ENCODE measurements at regions not wholly inside any gene's neighbourhood (a gene's known extent, or its start where the extent isn't known, plus 50 kb on each side); places are given as distances from the start of the nearest gene placed in this dataset.

- ChIA-PET POLR2A (no interaction called here), CTCF (ENCODE audit: low intra/inter-chr PET ratio, low total read pairs) (no interaction called here)
- no peak for TF ChIP-seq SYNCRIP (IDR thresholded peaks at IDR 0.05; ENCODE audit: insufficient read depth, low read depth, low read length)
- Histone ChIP-seq H3K27ac (ENCODE audit: extremely low read length, insufficient read depth, low read length) (no peak overlapping the region), H3K79me2 (ENCODE audit: insufficient read depth, low read length) (no peaks in the 10 kb centered on the region), H3K9ac (ENCODE audit: insufficient read depth, low read depth, low read length) (no peak overlapping the region), H2AFZ (ENCODE audit: low read length) (no peak overlapping the region), H3K4me2 (ENCODE audit: low read depth, low read length) (no peak overlapping the region), H3K4me3 (replicated peaks in 1 of 3; ENCODE audit: insufficient read depth in 1 of 3, low read depth in 2 of 3, low read length in 3 of 3) (no peak overlapping the region), H3K4me1 (ENCODE audit: insufficient read depth, low read length) (no peaks in the 10 kb centered on the region), H3K27me3 (ENCODE audit: control insufficient read depth in 1 of 2, insufficient read depth in 2 of 2, low read length in 2 of 2) (no peaks in the 10 kb centered on the region), H3K36me3 (replicated peaks in 1 of 2; ENCODE audit: control insufficient read depth in 1 of 2, insufficient read depth in 2 of 2, low read length in 2 of 2) (no peaks in the 10 kb centered on the region), H4K20me1 (ENCODE audit: insufficient read depth, low read length) (no peaks in the 10 kb centered on the region), H3K9me3 (ENCODE audit: low read length) (no peaks in the 10 kb centered on the region)
- intact Hi-C loops (cut with micrococcal nuclease; ENCODE audit: unreplicated experiment) = no loop called here
- in situ Hi-C loops (cut with HindIII; ENCODE audit: extremely low pct_ligation_motif_present, low pct_unique_long_range_greater_than_20kb) = no loop called here
- WGBS (ENCODE audit: low lambda C conversion rate) = 4% methylated on average over 2 of the region's 2 CpGs
- FAIRE-seq (no peak), DNase-seq (ENCODE audit: low spot score) (no peak), ATAC-seq (no peak)
- no TSS peak for BruUV-seq (replicated peaks)
Measured at GRCh38 chr9:18361646-18362045, 112.3 kb upstream of the ADAMTSL1 start.

DNA sequence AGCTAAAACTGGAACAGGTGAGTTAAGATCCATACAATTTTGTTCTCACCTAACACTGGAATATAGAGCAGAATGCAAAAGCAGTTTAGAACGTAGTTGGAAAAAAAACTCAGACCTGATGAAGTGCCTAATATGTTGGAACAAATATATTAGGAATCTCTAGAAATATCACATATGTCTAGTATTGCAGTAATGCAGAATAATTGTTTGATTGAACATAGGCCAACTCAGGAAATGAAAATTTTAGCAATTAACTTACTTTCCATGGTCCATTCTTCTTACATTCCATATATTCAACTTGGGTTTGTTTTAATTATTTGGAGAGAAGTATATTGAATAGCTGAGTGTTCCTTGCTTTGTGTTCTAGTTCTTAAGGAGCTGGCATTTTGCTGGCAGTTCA is 111.8 kb upstream of the ADAMTSL1 start:
- ChIA-PET CTCF (ENCODE audit: low intra/inter-chr PET ratio, low total read pairs) (no interaction called here), POLR2A (no interaction called here)
- WGBS (ENCODE audit: low lambda C conversion rate) = 0% methylated on average over 1 of the region's 1 CpG
- Histone ChIP-seq H3K27me3 (ENCODE audit: control insufficient read depth in 1 of 2, insufficient read depth in 2 of 2, low read length in 2 of 2) (no peaks in the 10 kb centered on the region), H3K79me2 (ENCODE audit: insufficient read depth, low read length) (no peaks in the 10 kb centered on the region), H4K20me1 (ENCODE audit: insufficient read depth, low read length) (no peaks in the 10 kb centered on the region), H3K36me3 (replicated peaks in 1 of 2; ENCODE audit: control insufficient read depth in 1 of 2, insufficient read depth in 2 of 2, low read length in 2 of 2) (no peaks in the 10 kb centered on the region), H3K27ac (ENCODE audit: extremely low read length, insufficient read depth, low read length) (no peak overlapping the region), H3K4me2 (ENCODE audit: low read depth, low read length) (no peak overlapping the region), H3K4me1 (ENCODE audit: insufficient read depth, low read length) (no peaks in the 10 kb centered on the region), H3K9ac (ENCODE audit: insufficient read depth, low read depth, low read length) (no peak overlapping the region), H2AFZ (ENCODE audit: low read length) (no peak overlapping the region), H3K9me3 (ENCODE audit: low read length) (no peaks in the 10 kb centered on the region), H3K4me3 (replicated peaks in 1 of 3; ENCODE audit: insufficient read depth in 1 of 3, low read depth in 2 of 3, low read length in 3 of 3) (no peak overlapping the region)
- intact Hi-C loops (cut with micrococcal nuclease; ENCODE audit: unreplicated experiment) (no loop called here), in situ Hi-C loops (cut with HindIII; ENCODE audit: extremely low pct_ligation_motif_present, low pct_unique_long_range_greater_than_20kb) (no loop called here)
- FAIRE-seq (no peak), DNase-seq (ENCODE audit: low spot score) (no peak), ATAC-seq (no peak)
- TF ChIP-seq CHD2 (IDR thresholded peaks at IDR 0.05; ENCODE audit: low read depth, low read length) (no peak), ARNT (IDR thresholded peaks at IDR 0.05) (no peak), ZNF44 (CRISPR knock-in tag; IDR thresholded peaks at IDR 0.05) (no peak), CEBPG (CRISPR knock-in tag; IDR thresholded peaks at IDR 0.05) (no peak), THAP11 (CRISPR knock-in tag; IDR thresholded peaks at IDR 0.05) (no peak), ZNF205 (CRISPR knock-in tag; IDR thresholded peaks at IDR 0.05) (no peak), HNRNPUL1 (IDR thresholded peaks at IDR 0.05; ENCODE audit: low read depth, low read length) (no peak)
- TF ChIP-seq, protein P1, sequence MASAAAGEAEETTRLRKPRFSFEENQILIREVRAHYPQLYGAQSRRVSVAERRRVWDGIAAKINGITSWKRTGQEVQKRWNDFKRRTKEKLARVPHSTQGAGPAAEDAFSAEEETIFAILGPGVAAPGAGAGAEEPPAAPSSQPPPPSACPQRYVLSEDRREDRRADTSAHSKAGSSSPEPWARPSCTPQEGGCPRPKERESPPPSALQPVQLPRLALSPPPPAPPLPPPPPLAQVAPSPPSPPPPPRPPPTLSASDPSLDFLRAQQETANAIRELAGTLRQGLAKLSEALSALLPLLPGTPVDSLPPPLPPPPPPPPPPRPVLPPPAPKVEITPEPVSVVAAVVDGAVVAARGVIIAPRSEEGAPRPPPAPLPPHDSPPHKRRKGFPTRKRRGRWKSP (CRISPR knock-in tag; IDR thresholded peaks at IDR 0.05) = no peak
- BruUV-seq (replicated peaks) = no TSS peak

All from HepG2 (cell line).